ENCODE measurements at regions not wholly inside any gene's neighbourhood (a gene's known extent, or its start where the extent isn't known, plus 50 kb on each side); places are given as distances from the start of the nearest gene placed in this dataset.

- Histone ChIP-seq H3K9me3 (ENCODE audit: low read depth, low read length) (no peaks in the 10 kb centered on the region), H3K79me2 (ENCODE audit: insufficient read depth, low read length) (no peaks in the 10 kb centered on the region), H2AFZ (ENCODE audit: low read length) (no peak overlapping the region), H3K4me3 (ENCODE audit: insufficient read depth, low read length) (no peak overlapping the region), H3K36me3 (ENCODE audit: insufficient read depth, low read length) (no peaks in the 10 kb centered on the region), H3K27me3 (ENCODE audit: insufficient read depth, low read length) (peaks cover 5% of the 10 kb centered on the region), H3K4me2 (ENCODE audit: insufficient read depth, low read length) (no peak overlapping the region), H3K27ac (ENCODE audit: low read depth, low read length) (no peak overlapping the region), H3K4me1 (ENCODE audit: insufficient read depth, low read length) (peaks cover 12% of the 10 kb centered on the region), H4K20me1 (ENCODE audit: insufficient read depth, low read length) (no peaks in the 10 kb centered on the region)
- TF ChIP-seq CTCF (IDR thresholded peaks at IDR 0.05; ENCODE audit: extremely low read depth, low read depth, low read length), result no peak
- no peak for DNase-seq (ENCODE audit: insufficient read length, low spot score, missing footprints)
Measured at GRCh38 chr3:197423376-197423775, 125.0 kb upstream of the DLG1 start.

DNA sequence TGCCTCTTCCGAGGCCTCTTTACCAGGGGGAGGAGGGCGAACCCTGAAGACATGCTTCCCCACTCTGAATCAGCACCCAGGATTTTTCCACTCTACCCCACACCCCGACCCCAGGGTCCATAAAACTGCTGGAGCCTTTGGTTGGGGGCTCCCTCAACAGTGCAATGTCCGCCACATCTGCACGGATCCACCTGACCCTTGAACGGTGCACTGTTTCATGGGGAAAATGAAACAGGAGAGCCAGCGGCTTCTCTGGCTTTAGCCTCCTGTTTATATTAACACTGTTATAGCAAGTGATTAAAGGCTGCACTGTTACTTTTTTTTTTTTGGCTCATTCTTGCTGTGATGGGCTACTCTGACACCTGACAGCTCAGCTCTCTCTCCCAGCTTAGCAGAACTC is 124.1 kb upstream of the DLG1 start:
- H3K4me2 ChIP-seq (ENCODE audit: insufficient read depth, low read length), result no peak overlapping the region

GRCh38 chr3:197421021-197421420 is 122.6 kb upstream of the DLG1 start:
- H3K36me3 ChIP-seq (ENCODE audit: insufficient read depth, low read length), result no peaks in the 10 kb centered on the region
- no peaks in the 10 kb centered on the region for H3K79me2 ChIP-seq (ENCODE audit: insufficient read depth, low read length)
- no peak overlapping the region for H3K4me2 ChIP-seq (ENCODE audit: insufficient read depth, low read length)
- H3K4me1 ChIP-seq (ENCODE audit: insufficient read depth, low read length), result peaks cover 11% of the 10 kb centered on the region
- H3K9me3 ChIP-seq (ENCODE audit: low read depth, low read length), result no peaks in the 10 kb centered on the region
- DNase-seq (ENCODE audit: insufficient read length, low spot score, missing footprints), result no peak
- TF ChIP-seq CTCF (IDR thresholded peaks at IDR 0.05; ENCODE audit: extremely low read depth, low read depth, low read length), result no peak
- H3K27me3 ChIP-seq (ENCODE audit: insufficient read depth, low read length), result peaks cover 6% of the 10 kb centered on the region
- H4K20me1 ChIP-seq (ENCODE audit: insufficient read depth, low read length), result no peaks in the 10 kb centered on the region
- H3K4me3 ChIP-seq (ENCODE audit: insufficient read depth, low read length), result no peak overlapping the region
- no peak overlapping the region for H2AFZ ChIP-seq (ENCODE audit: low read length)
- peak overlapping the region; percentile 52 for H3K27ac ChIP-seq (ENCODE audit: low read depth, low read length)

More for the DNA sequence above, 124.1 kb upstream of the DLG1 start:
- Histone ChIP-seq H3K9me3 (ENCODE audit: low read depth, low read length) (no peaks in the 10 kb centered on the region), H4K20me1 (ENCODE audit: insufficient read depth, low read length) (no peaks in the 10 kb centered on the region), H3K36me3 (ENCODE audit: insufficient read depth, low read length) (no peaks in the 10 kb centered on the region), H3K27ac (ENCODE audit: low read depth, low read length) (peak overlapping the region; percentile 24), H3K27me3 (ENCODE audit: insufficient read depth, low read length) (peaks cover 6% of the 10 kb centered on the region), H3K4me1 (ENCODE audit: insufficient read depth, low read length) (peaks cover 9% of the 10 kb centered on the region), H3K79me2 (ENCODE audit: insufficient read depth, low read length) (no peaks in the 10 kb centered on the region), H3K4me3 (ENCODE audit: insufficient read depth, low read length) (no peak overlapping the region), H2AFZ (ENCODE audit: low read length) (no peak overlapping the region)
- no peak for DNase-seq (ENCODE audit: insufficient read length, low spot score, missing footprints)
- no peak for TF ChIP-seq CTCF (IDR thresholded peaks at IDR 0.05; ENCODE audit: extremely low read depth, low read depth, low read length)

DNA sequence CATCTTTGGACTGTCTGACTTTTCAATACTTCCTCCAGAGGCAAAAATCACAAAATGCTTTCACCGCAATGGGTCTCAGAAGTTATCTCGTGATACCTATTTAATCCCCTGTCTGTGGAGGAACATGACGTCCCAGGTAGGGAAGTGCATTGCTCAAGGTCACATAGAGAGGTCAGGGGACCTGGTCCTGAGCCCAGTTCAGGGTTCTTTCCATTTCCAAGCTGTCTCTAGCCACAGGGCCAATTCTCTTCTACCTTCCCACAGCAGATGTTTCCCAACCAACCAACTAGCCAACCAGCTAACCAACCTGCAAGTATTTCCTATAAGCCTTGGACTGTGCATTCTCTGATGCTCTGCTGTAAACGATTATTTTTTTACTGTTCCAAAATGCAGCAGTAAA is 122.2 kb upstream of the DLG1 start:
- no peak for DNase-seq (ENCODE audit: insufficient read length, low spot score, missing footprints)
- Histone ChIP-seq H3K4me1 (ENCODE audit: insufficient read depth, low read length) (peaks cover 11% of the 10 kb centered on the region), H3K4me2 (ENCODE audit: insufficient read depth, low read length) (no peak overlapping the region), H3K27me3 (ENCODE audit: insufficient read depth, low read length) (peaks cover 6% of the 10 kb centered on the region), H3K27ac (ENCODE audit: low read depth, low read length) (no peak overlapping the region), H3K79me2 (ENCODE audit: insufficient read depth, low read length) (no peaks in the 10 kb centered on the region), H3K36me3 (ENCODE audit: insufficient read depth, low read length) (no peaks in the 10 kb centered on the region), H3K9me3 (ENCODE audit: low read depth, low read length) (no peaks in the 10 kb centered on the region), H4K20me1 (ENCODE audit: insufficient read depth, low read length) (no peaks in the 10 kb centered on the region), H2AFZ (ENCODE audit: low read length) (no peak overlapping the region), H3K4me3 (ENCODE audit: insufficient read depth, low read length) (no peak overlapping the region)
- TF ChIP-seq CTCF (IDR thresholded peaks at IDR 0.05; ENCODE audit: extremely low read depth, low read depth, low read length), result no peak

All from osteoblast (primary cell).